VCaP (cell line): ENCODE measurements at regions not wholly inside any gene's neighbourhood (a gene's known extent, or its start where the extent isn't known, plus 50 kb on each side); places are given as distances from the start of the nearest gene placed in this dataset.
A peak's percentile ranks its signal among the peaks of the same experiment; 100 is the strongest.
"Not testable (repeated sequence)": the region's sequence is repeated elsewhere in the genome, so short reads cannot be mapped to it uniquely, and the experiment has no call there.

Experiments used
- H3K27ac ChIP-seq: fragments of 450-650 bp; 2 replicates; pipeline ENCODE4 v1.5.1; 2017
- TF ChIP-seq, protein P1 (sequence below): fragments of 450-650 bp; conservative IDR thresholded peaks from 2 replicates; pipeline ENCODE4 v1.5.1; 2017; ENCODE audit warnings: mild to moderate bottlenecking, moderate library complexity

DNA sequence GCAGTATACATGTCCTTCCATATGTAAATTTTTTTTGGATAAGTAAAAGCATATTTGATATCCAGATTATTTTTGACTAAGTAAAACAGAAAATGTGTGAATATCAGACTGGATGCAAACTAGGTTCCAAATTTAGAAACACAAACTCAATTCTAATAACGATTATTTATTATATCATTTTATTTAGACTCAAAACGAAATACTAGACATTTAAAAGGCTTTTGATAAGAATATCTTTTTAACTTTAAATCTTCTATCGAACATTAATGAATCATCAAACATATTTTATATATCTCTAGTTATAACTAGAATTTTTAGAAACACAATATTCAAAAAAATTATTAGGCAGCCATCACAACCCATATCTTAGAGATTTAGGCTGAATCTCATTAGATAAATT, 195.2 kb upstream of the KCND2 start:
- TF ChIP-seq, protein P1, sequence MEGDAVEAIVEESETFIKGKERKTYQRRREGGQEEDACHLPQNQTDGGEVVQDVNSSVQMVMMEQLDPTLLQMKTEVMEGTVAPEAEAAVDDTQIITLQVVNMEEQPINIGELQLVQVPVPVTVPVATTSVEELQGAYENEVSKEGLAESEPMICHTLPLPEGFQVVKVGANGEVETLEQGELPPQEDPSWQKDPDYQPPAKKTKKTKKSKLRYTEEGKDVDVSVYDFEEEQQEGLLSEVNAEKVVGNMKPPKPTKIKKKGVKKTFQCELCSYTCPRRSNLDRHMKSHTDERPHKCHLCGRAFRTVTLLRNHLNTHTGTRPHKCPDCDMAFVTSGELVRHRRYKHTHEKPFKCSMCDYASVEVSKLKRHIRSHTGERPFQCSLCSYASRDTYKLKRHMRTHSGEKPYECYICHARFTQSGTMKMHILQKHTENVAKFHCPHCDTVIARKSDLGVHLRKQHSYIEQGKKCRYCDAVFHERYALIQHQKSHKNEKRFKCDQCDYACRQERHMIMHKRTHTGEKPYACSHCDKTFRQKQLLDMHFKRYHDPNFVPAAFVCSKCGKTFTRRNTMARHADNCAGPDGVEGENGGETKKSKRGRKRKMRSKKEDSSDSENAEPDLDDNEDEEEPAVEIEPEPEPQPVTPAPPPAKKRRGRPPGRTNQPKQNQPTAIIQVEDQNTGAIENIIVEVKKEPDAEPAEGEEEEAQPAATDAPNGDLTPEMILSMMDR = no peak
- no peak overlapping the region for H3K27ac ChIP-seq

DNA sequence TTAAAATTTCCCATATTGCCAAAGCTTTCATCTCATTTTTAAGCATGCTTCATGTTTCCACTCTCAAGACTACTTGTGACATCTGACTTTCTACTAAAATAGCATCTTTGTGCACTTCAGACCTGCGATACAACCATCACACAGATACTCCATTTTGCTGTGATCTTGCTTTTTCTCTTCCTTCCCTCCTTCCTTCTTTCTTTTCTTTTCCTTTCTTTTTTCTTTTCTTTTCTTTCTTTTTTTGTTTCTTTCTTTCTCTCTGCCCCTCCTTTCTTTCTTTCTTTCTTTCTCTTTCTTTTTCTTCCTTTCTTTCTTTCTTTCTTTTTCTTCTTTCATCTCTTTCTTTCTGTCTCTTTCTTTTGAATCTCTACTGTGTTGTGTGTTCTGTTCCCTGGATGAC, 194.0 kb upstream of the KCND2 start:
- no peak overlapping the region for H3K27ac ChIP-seq
- TF ChIP-seq, protein P1 = no peak

- TF ChIP-seq, protein P1 = no peak
- H3K27ac ChIP-seq = no peak overlapping the region
Measured at GRCh38 chr7:120079704-120080103, 193.3 kb upstream of the KCND2 start.

- H3K27ac ChIP-seq = not testable (repeated sequence)
Measured at GRCh38 chr7:120086468-120086867, 186.5 kb upstream of the KCND2 start.

GRCh38 chr7:120089968-120090367, 183.0 kb upstream of the KCND2 start:
- no peak overlapping the region for H3K27ac ChIP-seq
- TF ChIP-seq, protein P1 = peak; percentile 68

GRCh38 chr7:120091807-120092206, 181.2 kb upstream of the KCND2 start:
- H3K27ac ChIP-seq = no peak overlapping the region
- TF ChIP-seq, protein P1 = no peak

DNA sequence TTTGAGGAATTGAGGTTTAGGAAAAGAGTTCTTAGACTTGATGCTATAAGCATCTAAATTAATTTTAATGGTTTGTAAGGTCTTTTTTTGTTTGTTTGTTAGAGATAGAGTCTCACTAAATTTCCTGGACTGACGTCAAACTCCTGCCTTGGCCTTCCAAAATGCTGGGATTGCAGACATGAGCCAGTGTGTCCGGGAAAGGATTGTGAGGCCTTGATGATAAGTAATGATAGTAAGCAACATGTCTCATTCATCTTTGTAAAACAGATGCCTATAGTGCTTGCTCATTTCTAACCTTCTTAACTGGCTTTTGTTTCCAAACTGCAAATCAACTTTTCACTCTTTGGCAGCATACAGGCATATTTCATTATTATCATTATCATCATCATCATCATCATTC, 176.0 kb upstream of the KCND2 start:
- no peak overlapping the region for H3K27ac ChIP-seq
- TF ChIP-seq, protein P1 = no peak

DNA sequence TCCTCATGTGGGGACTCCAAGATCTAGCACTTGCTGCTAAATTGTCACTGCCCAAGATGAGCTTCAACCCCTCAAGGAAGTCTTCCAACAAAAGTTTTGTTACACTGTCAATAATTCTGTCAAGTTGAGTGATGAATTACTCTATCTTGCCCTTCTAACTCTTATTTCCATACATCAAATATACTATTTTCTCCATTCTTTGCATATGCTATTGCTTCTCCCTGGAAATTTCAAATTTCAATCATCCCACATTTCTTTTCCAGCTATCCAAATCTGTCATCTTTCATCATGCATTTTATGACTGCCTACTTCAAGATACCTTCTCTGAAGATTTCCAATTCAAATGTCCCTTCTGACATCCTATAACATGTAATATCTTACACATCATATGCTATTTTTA, 175.2 kb upstream of the KCND2 start:
- H3K27ac ChIP-seq = no peak overlapping the region
- TF ChIP-seq, protein P1 = no peak
